Stimulated activated naive CD8-positive, alpha-beta T cell treated with anti-CD3 and anti-CD28 coated beads, Interleukin-15, Interleukin-2, amounts not matched to agents 100 U/mL and 50 U/mL, for 24 hours (primary cell): ENCODE measurements at regions not wholly inside any gene's neighbourhood (a gene's known extent, or its start where the extent isn't known, plus 50 kb on each side); places are given as distances from the start of the nearest gene placed in this dataset.

Experiments
- ATAC-seq: fragments of 150-1000 bp; cut with Tn5 transposase; one replicate; pipeline ENCODE4 v1.10.0; 2021
- DNase-seq: peaks from one replicate; pipeline ENCODE4 v3.0.0; 2021

DNA sequence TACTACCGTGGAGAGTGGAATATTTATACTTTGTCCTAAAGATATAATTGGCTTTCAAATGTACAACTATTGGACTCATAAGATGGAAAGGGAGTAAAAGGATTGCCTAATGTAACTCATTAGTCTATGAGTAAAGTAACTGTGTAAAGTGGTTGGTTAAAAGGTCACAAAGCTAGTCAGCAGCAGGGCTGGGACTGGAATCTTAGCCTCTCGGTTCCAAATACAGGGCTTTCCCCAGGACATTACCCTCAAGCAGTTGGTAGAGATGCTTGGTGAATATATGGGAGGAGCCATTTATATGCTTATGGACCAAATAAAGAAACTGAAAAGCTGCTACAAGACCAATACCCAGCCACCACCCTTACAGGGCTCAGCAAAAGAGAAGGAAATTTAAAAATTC lies 283.7 kb downstream of the HLX start:
- ATAC-seq (no peak), DNase-seq (no peak)

DNA sequence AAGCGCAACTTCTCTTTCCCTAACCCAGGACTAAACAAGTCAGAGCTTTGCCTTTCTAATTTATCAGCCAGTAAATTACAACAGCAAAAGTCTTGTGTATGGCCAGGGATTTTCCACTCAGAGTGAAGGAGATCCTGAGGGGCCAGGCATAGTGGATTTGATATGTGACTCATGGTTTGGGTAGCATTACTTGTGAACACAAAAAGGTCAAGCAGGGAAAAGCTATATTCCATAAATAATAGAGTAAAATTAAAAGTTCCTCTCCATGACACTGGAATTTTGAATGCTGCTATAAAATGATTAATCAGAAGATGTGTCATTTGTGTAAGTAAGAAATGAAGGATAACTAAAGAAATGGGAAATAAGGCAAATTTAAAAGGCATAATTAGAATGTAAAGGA lies 284.8 kb downstream of the HLX start:
- ATAC-seq = no peak
- DNase-seq = no peak

DNA sequence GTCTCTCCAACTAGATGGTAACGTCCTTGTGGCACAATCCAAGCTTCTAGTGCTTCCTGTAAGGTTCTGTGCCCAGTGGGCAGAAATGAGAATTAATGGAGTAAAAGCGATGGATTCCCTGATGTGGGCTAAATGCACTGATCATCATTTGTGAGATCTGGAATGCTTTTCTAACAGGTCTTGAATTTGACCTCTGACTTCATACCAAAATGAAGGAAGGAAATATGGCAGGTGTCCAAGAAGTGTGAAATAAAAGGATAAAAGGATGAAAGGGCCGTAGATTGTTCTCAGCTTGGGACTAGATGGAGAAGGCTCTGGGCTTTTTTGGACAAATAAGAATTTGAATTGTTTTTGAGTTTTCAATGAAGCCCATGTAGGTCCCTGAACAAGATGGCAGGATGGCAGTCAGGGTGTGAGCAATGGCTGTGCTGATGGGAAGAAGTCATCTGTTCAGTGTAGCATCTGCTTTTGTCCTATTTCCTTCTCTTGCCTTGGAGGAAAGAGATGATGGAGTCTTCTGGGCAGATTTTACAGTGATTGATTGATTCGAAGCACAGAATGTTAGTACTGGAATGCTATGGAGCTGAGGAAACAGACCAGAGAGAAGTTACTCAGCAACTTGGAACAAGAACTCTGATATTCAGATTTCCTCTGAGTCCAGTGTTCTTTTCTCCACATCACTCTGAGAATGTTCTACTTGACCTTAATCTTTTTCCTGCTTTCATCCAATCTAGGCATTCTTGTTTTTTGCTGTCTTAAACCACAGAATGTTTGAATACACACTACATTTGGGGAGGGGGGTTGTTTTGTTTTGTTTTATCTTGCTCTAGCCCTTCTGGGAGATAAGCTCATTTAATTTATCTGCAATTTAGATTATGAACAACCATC lies 286.0 kb downstream of the HLX start:
- no peak for DNase-seq
- no peak for ATAC-seq

DNA sequence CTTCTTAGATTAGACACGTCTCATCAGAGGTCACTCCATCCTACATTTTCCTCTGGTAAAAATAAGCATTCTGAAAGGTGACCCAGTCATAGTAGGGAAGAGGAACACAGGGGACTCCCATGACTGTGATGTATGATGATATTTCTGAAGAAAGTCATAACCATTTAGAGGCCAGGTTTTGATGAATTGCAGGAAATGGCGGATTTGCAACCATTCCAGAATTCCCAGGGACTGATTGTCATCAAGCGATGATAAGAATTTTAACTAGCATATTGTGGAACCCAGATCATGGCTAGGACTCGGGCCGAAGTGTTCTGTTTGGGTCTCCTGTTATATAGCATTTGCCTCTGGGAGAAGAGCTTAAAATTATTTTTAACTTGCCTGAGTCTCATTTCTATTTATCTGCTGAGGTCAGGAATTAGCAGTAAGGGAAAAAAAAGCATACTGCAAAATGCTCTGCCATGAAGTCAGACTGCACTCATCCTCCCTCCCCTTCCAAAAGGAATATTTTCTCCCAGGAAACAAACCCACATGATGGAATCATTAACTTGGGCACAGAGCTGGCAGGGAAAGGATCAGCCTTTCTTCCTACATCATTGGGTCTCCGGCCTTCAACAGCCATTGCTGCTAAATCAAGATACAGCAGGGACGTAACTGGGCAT lies 286.7 kb downstream of the HLX start:
- ATAC-seq (no peak), DNase-seq (no peak)

DNA sequence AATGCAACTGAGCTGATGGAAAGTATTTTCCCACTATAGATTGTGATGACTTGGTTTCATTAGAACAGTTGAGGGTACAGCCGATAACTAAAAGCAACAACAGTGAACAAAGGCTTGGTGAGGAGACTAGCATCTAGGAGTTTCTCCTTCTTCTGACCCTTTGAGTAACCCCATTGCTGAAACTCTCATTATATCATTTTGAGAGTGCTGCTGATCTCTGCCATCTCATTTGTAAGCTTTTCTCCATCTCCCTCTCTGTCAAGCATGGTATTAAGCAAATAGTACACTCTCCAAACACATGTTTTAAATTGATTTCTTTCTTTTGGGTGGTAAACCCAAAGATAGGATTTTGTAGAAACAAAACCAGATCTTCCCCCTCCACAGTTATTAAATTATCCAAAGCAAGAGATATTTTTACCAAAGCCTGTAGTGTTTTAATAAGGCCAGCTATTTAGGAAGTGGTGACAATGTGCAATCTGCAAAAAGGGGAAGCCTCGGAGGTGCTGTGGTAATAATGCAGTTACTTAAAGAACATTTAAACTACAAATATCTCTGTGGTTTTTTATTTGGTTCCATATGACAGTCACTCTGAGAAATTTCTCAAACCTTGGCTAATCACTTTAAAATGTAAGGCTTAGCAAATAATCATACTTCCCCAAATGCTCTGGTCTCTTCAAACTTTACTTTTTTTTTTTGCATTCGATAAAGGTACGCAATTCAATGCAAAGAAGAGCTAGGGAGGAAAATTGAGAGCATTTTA lies 287.5 kb downstream of the HLX start:
- ATAC-seq = no peak
- no peak for DNase-seq

- no peak for ATAC-seq
- no peak for DNase-seq
Measured at GRCh38 chr1:221169447-221169889, 290.2 kb downstream of the HLX start.

GRCh38 chr1:221170171-221170570 lies 290.9 kb downstream of the HLX start:
- no peak for DNase-seq
- no peak for ATAC-seq

DNA sequence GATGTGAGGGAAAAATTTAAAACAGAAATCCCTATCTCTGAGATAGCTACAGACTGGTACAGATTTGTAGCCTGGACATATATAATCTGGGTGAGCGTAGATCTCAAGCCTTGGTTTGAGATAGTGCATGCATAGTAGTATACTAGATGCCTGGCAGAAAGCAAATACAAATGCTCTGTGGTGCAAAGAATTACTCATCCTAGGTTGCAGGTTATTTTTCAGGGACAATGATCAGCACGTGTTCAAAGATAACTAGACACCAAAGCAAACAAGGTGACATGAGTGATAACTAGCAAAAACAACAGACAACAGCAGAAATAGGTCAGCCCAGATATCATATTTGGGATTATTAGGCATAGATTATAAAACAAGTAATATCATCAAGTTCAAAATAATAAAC lies 292.5 kb downstream of the HLX start:
- no peak for DNase-seq
- no peak for ATAC-seq

DNA sequence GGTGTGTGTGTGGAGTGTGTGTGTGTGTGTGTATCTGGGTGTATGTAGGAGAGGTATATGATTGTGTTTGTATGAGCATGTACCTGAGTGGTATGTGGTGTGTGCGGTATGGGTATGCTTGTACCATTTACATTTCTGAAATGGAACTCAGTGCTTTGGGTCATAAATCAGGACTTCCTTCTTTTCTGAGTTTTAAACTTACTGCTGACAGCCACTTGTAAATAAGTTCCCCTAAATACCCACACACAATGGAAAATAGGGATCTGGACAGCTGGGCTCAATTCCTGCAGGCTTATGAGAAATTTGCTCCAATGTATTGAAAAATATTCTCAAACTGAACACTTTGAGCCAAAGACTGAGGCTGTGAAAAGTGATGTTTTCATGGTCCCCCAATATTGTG lies 293.6 kb downstream of the HLX start:
- no peak for DNase-seq

GRCh38 chr1:221174330-221174993 lies 295.2 kb downstream of the HLX start:
- DNase-seq (no peak), ATAC-seq (no peak)

More for the DNA sequence above, 293.6 kb downstream of the HLX start:
- ATAC-seq = no peak

GRCh38 chr1:221175249-221175648 lies 296.0 kb downstream of the HLX start:
- ATAC-seq (no peak), DNase-seq (no peak)

DNA sequence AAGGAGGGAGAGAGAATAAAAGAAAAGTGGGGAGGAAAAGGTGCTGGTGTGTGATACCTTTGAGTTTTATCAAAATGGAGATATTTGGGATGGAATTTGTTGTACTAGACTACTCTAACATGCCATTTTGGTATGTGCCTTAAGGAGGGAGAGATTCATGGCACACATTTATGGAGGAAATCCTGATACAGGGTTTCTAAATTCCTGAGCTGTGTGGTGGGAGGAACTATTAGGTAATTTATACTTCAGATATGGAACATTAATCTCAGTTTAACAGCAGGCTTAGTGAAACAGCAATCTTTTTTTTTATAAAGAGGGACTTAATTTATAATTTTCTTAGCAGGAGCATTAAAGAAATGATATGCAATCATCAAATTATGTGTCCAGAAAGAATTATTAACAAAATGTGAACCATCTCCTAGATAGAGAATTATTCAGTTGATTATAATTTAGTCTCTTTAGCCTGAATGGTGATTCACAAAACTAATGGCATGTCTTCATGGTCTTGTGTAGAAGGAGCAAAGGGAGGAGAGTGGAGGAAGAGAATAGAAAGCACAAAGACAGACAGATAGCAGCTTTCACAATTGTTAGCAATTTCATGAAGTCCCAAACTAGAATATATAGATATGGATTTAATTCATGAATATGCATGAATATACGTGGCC lies 301.6 kb downstream of the HLX start:
- DNase-seq (no peak), ATAC-seq (no peak)

DNA sequence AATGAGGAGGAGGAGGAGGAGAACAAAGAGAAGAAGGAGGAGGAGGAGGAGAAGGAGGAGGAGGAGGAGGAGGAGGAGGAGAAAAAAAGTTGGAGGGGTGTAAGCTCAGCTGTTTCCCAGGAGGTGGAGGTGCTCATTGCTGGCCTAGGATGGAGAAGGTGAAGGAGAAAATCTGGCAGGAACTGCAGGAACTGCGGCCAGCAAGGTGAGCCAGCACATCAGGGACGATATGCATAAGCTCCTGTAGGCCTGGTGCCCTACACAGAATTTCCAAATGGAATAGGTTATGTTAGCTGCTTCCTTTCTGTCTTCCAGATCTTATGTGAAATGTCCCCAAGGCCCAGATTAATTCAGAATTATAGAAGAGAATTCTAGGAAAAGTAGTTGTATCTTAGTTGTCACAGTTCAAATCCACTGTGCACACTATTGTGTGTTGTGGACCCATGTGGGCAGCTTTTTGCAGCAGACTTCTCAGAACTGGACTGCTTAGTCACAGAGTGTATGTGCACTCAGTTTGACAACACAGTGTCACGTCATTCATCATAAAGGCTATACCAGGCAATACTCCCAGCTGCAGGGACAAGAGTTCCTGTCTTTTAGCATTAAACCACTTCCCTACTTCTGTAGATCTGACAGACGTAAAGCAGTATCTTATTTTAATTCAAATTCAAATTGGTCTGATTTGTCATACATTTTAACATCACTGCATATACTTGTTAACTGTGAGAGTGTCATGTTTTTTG lies 303.7 kb downstream of the HLX start:
- DNase-seq = no peak
- no peak for ATAC-seq

DNA sequence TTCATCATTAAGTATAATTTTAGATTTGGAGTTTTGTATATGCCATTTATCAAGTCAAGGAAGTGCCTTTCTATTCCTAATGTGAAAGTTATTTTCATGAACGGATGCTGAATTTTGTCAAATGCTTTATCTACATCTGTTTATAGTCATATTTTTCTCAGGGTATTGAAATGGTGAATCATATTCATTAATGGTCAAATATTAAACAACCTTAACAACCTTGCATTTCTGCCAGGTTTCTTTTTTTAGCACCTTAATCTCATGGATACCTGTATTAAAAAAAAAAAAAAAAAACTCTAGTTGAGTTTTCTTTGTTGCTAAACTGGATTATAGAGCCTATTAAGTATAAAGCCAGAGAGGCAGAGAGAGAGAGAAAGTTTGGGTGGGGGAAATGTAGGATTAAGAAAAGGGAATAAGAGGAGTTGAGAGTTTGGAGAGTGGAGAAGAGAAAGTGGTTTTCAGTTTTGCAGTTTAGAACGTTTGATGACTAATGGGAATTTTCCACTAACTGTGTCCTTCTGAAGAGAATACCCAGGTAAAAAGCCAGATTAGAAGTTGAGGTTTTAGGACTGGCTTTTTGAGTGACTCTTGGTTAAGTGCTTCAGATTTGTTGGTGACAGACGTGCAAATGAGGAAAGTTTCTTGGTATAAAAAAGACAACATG lies 305.0 kb downstream of the HLX start:
- no peak for ATAC-seq
- DNase-seq = no peak

- ATAC-seq = no peak
Measured at GRCh38 chr1:221187174-221187573, 307.9 kb downstream of the HLX start.

GRCh38 chr1:221188458-221188857 lies 309.2 kb downstream of the HLX start:
- DNase-seq = no peak
- ATAC-seq = no peak

More at GRCh38 chr1:221187174-221187573, 307.9 kb downstream of the HLX start:
- DNase-seq = no peak

DNA sequence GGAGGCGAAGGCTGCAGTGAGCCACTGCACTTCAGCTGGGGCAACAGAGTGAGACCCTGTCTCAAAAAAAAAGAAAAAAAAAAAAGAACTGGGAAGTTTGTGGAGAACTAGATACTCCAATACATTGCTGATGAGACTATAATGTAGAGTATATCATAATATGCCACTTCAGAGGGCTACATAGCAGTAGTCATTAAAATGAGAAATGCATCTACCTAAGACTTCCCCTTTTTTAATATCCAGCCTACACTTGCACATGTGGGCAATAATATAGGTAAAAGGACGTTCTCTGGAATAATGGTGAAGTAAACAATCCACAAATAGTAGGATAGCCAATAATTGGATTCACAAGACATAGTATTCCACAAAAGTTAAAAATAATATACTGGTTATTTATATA lies 311.0 kb downstream of the HLX start:
- no peak for ATAC-seq
- DNase-seq = no peak

GRCh38 chr1:221192055-221192454 lies 312.8 kb downstream of the HLX start:
- DNase-seq (no peak), ATAC-seq (no peak)

GRCh38 chr1:221200464-221200863 lies 321.2 kb downstream of the HLX start:
- DNase-seq (no peak), ATAC-seq (peak; percentile 61)

DNA sequence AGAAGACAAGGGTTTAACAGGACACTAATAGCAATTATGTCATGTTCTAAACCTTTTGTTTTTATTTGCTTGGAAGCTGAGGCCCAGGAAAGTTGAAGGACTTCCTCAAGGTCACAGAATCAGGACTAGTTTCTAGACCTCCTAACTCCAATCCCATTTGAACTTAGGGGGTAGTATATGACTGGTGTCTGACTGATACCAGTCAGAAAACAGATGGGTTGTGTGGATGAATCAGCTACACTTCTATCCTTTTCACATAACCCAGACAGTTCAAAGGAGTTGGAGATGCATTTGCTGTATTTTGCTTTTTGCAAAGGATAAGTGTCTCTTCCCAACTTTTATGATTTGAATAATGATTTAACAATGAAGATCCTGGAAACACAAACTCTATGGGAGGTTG lies 322.5 kb downstream of the HLX start:
- DNase-seq (no peak), ATAC-seq (no peak)
